ENCODE measurements at regions not wholly inside any gene's neighbourhood (a gene's known extent, or its start where the extent isn't known, plus 50 kb on each side); places are given as distances from the start of the nearest gene placed in this dataset.

DNA sequence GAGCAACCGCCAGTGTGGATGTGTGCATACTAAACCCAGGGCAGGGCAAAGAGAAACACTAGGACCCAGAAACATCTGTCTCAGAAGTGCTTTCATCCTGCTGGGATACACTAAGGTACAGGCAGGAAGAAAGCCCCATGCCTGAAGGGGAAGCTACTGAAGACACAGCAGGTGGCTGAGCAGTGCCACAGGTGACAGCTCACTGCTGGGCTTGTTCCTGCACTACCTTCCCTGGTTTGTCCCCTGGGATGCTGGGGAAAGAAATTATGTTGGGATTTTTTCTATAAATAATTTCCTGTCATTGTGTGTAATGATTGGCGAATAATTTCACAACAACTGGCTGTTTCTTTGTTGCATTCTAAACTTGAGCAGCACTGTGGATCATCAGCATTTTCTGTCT lies 245.3 kb upstream of the RAB4A start:
- TF ChIP-seq, protein P1, sequence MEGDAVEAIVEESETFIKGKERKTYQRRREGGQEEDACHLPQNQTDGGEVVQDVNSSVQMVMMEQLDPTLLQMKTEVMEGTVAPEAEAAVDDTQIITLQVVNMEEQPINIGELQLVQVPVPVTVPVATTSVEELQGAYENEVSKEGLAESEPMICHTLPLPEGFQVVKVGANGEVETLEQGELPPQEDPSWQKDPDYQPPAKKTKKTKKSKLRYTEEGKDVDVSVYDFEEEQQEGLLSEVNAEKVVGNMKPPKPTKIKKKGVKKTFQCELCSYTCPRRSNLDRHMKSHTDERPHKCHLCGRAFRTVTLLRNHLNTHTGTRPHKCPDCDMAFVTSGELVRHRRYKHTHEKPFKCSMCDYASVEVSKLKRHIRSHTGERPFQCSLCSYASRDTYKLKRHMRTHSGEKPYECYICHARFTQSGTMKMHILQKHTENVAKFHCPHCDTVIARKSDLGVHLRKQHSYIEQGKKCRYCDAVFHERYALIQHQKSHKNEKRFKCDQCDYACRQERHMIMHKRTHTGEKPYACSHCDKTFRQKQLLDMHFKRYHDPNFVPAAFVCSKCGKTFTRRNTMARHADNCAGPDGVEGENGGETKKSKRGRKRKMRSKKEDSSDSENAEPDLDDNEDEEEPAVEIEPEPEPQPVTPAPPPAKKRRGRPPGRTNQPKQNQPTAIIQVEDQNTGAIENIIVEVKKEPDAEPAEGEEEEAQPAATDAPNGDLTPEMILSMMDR (IDR thresholded peaks at IDR 0.05), result no peak
- TF ChIP-seq EP300 (IDR thresholded peaks at IDR 0.05) (no peak), POLR2A (IDR thresholded peaks at IDR 0.05) (no peak)
